ENCODE measurements at regions not wholly inside any gene's neighbourhood (a gene's known extent, or its start where the extent isn't known, plus 50 kb on each side); places are given as distances from the start of the nearest gene placed in this dataset.

DNA sequence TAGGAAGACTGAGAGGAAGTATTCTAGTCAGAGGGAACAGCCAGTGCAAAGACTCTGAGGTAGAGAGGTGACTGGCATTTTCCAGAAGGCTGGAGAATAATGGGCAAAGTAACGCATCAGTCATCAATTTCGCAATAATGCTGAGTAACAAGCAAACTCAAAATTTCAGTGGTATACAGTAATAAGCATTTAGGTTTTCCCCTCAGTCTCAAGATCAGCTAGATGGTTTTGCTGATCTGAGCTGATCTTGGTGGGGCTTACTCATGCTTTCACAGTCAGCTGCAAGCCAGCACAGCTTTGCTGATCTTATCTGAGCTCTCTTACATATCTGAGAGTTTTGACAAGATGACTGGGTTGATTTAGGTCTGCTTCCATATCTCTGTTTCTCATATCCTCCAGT is 108.7 kb downstream of the TSEN15 start:
- no TSS peak for BruUV-seq (replicated peaks)
- H3K27ac ChIP-seq (ENCODE audit: insufficient read depth, low read length): no peak overlapping the region
- H3K4ac ChIP-seq (ENCODE audit: low read depth, low read length): no peak overlapping the region; the same call in 1 of the 2 replicates
- peaks cover 0 to 3% of the 10 kb centered on the region in 2 experiments; a peak in 1 of 4 replicates for H3K79me1 ChIP-seq (ENCODE audit: low read depth in 1 of 2, low read length in 2 of 2)
- no peaks in the 10 kb centered on the region for H4K20me1 ChIP-seq (ENCODE audit: insufficient read depth, low read length)
- no peaks in the 10 kb centered on the region for H3K9me3 ChIP-seq (ENCODE audit: control insufficient read depth, insufficient read depth, low read length)
- TF ChIP-seq MAFK (IDR thresholded peaks at IDR 0.05; ENCODE audit: low read depth, low read length) (peak; percentile 86), FOS (IDR thresholded peaks at IDR 0.05; ENCODE audit: low read depth, low read length) (peak; percentile 37; the same call in 1 of the 2 replicates), POLR2A (IDR thresholded peaks at IDR 0.05; ENCODE audit: low read depth, low read length) (no peak), CEBPB (IDR thresholded peaks at IDR 0.05; ENCODE audit: low read depth, low read length) (peak; percentile 99), RCOR1 (IDR thresholded peaks at IDR 0.05; ENCODE audit: insufficient replicate concordance, low read length) (peak; percentile 73), RAD21 (IDR thresholded peaks at IDR 0.05; ENCODE audit: low read length) (no peak), MAZ (IDR thresholded peaks at IDR 0.05; ENCODE audit: borderline replicate concordance, low read depth, low read length) (no peak), RFX5 (IDR thresholded peaks at IDR 0.05; ENCODE audit: low read depth, low read length) (no peak), SMC3 (IDR thresholded peaks at IDR 0.05; ENCODE audit: low read depth, low read length) (no peak), NFE2L2 (IDR thresholded peaks at IDR 0.05; ENCODE audit: low read depth, low read length) (peak; percentile 62)
- TF ChIP-seq, protein P1, sequence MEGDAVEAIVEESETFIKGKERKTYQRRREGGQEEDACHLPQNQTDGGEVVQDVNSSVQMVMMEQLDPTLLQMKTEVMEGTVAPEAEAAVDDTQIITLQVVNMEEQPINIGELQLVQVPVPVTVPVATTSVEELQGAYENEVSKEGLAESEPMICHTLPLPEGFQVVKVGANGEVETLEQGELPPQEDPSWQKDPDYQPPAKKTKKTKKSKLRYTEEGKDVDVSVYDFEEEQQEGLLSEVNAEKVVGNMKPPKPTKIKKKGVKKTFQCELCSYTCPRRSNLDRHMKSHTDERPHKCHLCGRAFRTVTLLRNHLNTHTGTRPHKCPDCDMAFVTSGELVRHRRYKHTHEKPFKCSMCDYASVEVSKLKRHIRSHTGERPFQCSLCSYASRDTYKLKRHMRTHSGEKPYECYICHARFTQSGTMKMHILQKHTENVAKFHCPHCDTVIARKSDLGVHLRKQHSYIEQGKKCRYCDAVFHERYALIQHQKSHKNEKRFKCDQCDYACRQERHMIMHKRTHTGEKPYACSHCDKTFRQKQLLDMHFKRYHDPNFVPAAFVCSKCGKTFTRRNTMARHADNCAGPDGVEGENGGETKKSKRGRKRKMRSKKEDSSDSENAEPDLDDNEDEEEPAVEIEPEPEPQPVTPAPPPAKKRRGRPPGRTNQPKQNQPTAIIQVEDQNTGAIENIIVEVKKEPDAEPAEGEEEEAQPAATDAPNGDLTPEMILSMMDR (conservative IDR thresholded peaks at IDR 0.05; ENCODE audit: low read depth, low read length): no peak
- TF ChIP-seq, protein P2, sequence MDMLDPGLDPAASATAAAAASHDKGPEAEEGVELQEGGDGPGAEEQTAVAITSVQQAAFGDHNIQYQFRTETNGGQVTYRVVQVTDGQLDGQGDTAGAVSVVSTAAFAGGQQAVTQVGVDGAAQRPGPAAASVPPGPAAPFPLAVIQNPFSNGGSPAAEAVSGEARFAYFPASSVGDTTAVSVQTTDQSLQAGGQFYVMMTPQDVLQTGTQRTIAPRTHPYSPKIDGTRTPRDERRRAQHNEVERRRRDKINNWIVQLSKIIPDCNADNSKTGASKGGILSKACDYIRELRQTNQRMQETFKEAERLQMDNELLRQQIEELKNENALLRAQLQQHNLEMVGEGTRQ (IDR thresholded peaks at IDR 0.05; ENCODE audit: low read depth, low read length): no peak
- dilution Hi-C loops (cut with HindIII; ENCODE audit: low sequenced_read_pairs, unreplicated experiment) (no loop called here), intact Hi-C loops (cut with micrococcal nuclease) (no loop called here), in situ Hi-C loops (cut with MboI; ENCODE audit: low sequenced_read_pairs) (no loop called here)
- no peak overlapping the region for H4K5ac ChIP-seq (ENCODE audit: low read depth, low read length)
- H3K14ac ChIP-seq (replicated peaks; ENCODE audit: low read depth, low read length): no peak overlapping the region
- no peak overlapping the region for H3K23ac ChIP-seq (ENCODE audit: low read depth, low read length)
- H2BK5ac ChIP-seq (ENCODE audit: low read depth, low read length, poor library complexity, severe bottlenecking): peak overlapping the region; percentile 24
- no peaks in the 10 kb centered on the region for H3K27me3 ChIP-seq (ENCODE audit: control insufficient read depth, insufficient read depth, low read length)
- ChIA-PET CTCF (no interaction called here), POLR2A (ENCODE audit: unreplicated experiment) (no interaction called here)
- peaks cover 12% of the 10 kb centered on the region for H3K9me1 ChIP-seq (ENCODE audit: insufficient read depth, low read length)
- no peak overlapping the region for H2AFZ ChIP-seq (replicated peaks; ENCODE audit: low read length, poor library complexity)
- no peak overlapping the region for H4K91ac ChIP-seq (ENCODE audit: insufficient read depth, low read depth, low read length)
- no peak overlapping the region for H3K4me3 ChIP-seq (ENCODE audit: insufficient read depth, low read depth, low read length)
- no peaks in the 10 kb centered on the region for H3K36me3 ChIP-seq (ENCODE audit: control insufficient read depth, insufficient read depth, low read length)
- H3K18ac ChIP-seq (ENCODE audit: low read depth, low read length): no peak overlapping the region
- no peak overlapping the region for H4K8ac ChIP-seq (ENCODE audit: low read depth in 2 of 2, low read length in 2 of 2)
- H2AK9ac ChIP-seq (replicated peaks; ENCODE audit: low read depth, low read length, poor library complexity): no peak overlapping the region
- H3K9ac ChIP-seq (ENCODE audit: low read depth, low read length): no peak overlapping the region
- peak overlapping the region; percentile 3; the same call in 1 of the 3 replicates for H2BK15ac ChIP-seq (ENCODE audit: low read depth, low read length)
- ATAC-seq (ENCODE audit: low read depth) (peak; percentile 58; the same call in 1 of the 2 replicates), DNase-seq (peak; percentile 90)
- no peak overlapping the region for H2BK120ac ChIP-seq (ENCODE audit: low read depth, low read length)
- no peak overlapping the region for H3K4me2 ChIP-seq (ENCODE audit: low read depth, low read length)
- WGBS, 2 experiments (ENCODE audit: extremely low coverage in 2 of 2, insufficient read length in 1 of 2): no CpG with 5 or more reads among the region's 2 CpGs
- no peak overlapping the region for H3K56ac ChIP-seq (ENCODE audit: extremely low read depth, insufficient read depth, low read length)
- H3K4me1 ChIP-seq (ENCODE audit: control insufficient read depth, insufficient read depth, low read length): peaks cover 11% of the 10 kb centered on the region
- H2AK5ac ChIP-seq (ENCODE audit: low read depth, low read length): no peak overlapping the region
- H2BK20ac ChIP-seq (ENCODE audit: low read depth, low read length): no peak overlapping the region
